ENCODE measurements at regions not wholly inside any gene's neighbourhood (a gene's known extent, or its start where the extent isn't known, plus 50 kb on each side); places are given as distances from the start of the nearest gene placed in this dataset.

GRCh38 chr4:161148051-161148450 is 1015.7 kb downstream of the FSTL5 start:
- H3K14ac ChIP-seq (replicated peaks; ENCODE audit: low read depth, low read length) = no peak overlapping the region
- H2BK20ac ChIP-seq (ENCODE audit: low read depth, low read length) = no peak overlapping the region
- H2AK5ac ChIP-seq (ENCODE audit: low read depth, low read length) = no peak overlapping the region
- H4K5ac ChIP-seq (ENCODE audit: low read depth, low read length) = no peak overlapping the region
- ChIA-PET POLR2A (ENCODE audit: unreplicated experiment) (no interaction called here), CTCF (no interaction called here)
- no peak overlapping the region for H2BK120ac ChIP-seq (ENCODE audit: low read depth, low read length)
- H3K27ac ChIP-seq (ENCODE audit: insufficient read depth, low read length) = no peak overlapping the region
- H2AK9ac ChIP-seq (replicated peaks; ENCODE audit: low read depth, low read length, poor library complexity) = no peak overlapping the region
- peaks cover 12% of the 10 kb centered on the region for H3K9me3 ChIP-seq (ENCODE audit: control insufficient read depth, insufficient read depth, low read length)
- no peak overlapping the region for H3K18ac ChIP-seq (ENCODE audit: low read depth, low read length)
- no peak overlapping the region for H3K4ac ChIP-seq (ENCODE audit: low read depth, low read length)
- H4K91ac ChIP-seq (ENCODE audit: insufficient read depth, low read depth, low read length) = no peak overlapping the region
- ATAC-seq (ENCODE audit: low read depth) (no peak), DNase-seq (no peak)
- WGBS, 2 experiments (ENCODE audit: extremely low coverage in 2 of 2, insufficient read length in 1 of 2) = 29% methylated on average over 1 of the region's 2 CpGs; no CpG with 5 or more reads in 1 of the 2 experiments
- H3K9me1 ChIP-seq (ENCODE audit: insufficient read depth, low read length) = no peaks in the 10 kb centered on the region
- in situ Hi-C loops (cut with MboI; ENCODE audit: low sequenced_read_pairs) (no loop called here), intact Hi-C loops (cut with micrococcal nuclease) (no loop called here), dilution Hi-C loops (cut with HindIII; ENCODE audit: low sequenced_read_pairs, unreplicated experiment) (no loop called here)
- no peaks in the 10 kb centered on the region for H3K4me1 ChIP-seq (ENCODE audit: control insufficient read depth, insufficient read depth, low read length)
- no TSS peak for BruUV-seq (replicated peaks)
- H3K79me1 ChIP-seq (ENCODE audit: low read depth in 1 of 2, low read length in 2 of 2) = no peaks in the 10 kb centered on the region
- H2BK5ac ChIP-seq (ENCODE audit: low read depth, low read length, poor library complexity, severe bottlenecking) = no peak overlapping the region
- no peaks in the 10 kb centered on the region for H3K36me3 ChIP-seq (ENCODE audit: control insufficient read depth, insufficient read depth, low read length)
- no peak overlapping the region for H3K9ac ChIP-seq (ENCODE audit: low read depth, low read length)
- H3K27me3 ChIP-seq (ENCODE audit: control insufficient read depth, insufficient read depth, low read length) = no peaks in the 10 kb centered on the region
- H3K4me2 ChIP-seq (ENCODE audit: low read depth, low read length) = no peak overlapping the region
- no peak overlapping the region for H2BK15ac ChIP-seq (ENCODE audit: low read depth, low read length)
- H3K4me3 ChIP-seq (ENCODE audit: insufficient read depth, low read depth, low read length) = no peak overlapping the region
- no peaks in the 10 kb centered on the region for H4K20me1 ChIP-seq (ENCODE audit: insufficient read depth, low read length)
- no peak overlapping the region for H2AFZ ChIP-seq (replicated peaks; ENCODE audit: low read length, poor library complexity)
- TF ChIP-seq ELK1 (IDR thresholded peaks at IDR 0.05; ENCODE audit: borderline replicate concordance, low read depth, low read length) = no peak
- TF ChIP-seq CHD1 (IDR thresholded peaks at IDR 0.05; ENCODE audit: low read depth, low read length) = no peak
- no peak for TF ChIP-seq MAFK (IDR thresholded peaks at IDR 0.05; ENCODE audit: low read depth, low read length)
- TF ChIP-seq NFE2L2 (IDR thresholded peaks at IDR 0.05; ENCODE audit: low read depth, low read length) = no peak
- TF ChIP-seq CTCF (conservative IDR thresholded peaks at IDR 0.05; ENCODE audit: low read depth, low read length) = no peak
- TF ChIP-seq BHLHE40 (IDR thresholded peaks at IDR 0.05; ENCODE audit: low read depth, low read length) = no peak
- TF ChIP-seq MAZ (IDR thresholded peaks at IDR 0.05; ENCODE audit: borderline replicate concordance, low read depth, low read length) = no peak
- TF ChIP-seq CEBPB (IDR thresholded peaks at IDR 0.05; ENCODE audit: low read depth, low read length) = no peak
- TF ChIP-seq RAD21 (IDR thresholded peaks at IDR 0.05; ENCODE audit: low read length) = no peak
- TF ChIP-seq RCOR1 (IDR thresholded peaks at IDR 0.05; ENCODE audit: insufficient replicate concordance, low read length) = no peak
- TF ChIP-seq SMC3 (IDR thresholded peaks at IDR 0.05; ENCODE audit: low read depth, low read length) = no peak
- no peak for TF ChIP-seq POLR2A (IDR thresholded peaks at IDR 0.05; ENCODE audit: low read depth, low read length)
- TF ChIP-seq FOS (IDR thresholded peaks at IDR 0.05; ENCODE audit: low read depth, low read length) = no peak
- TF ChIP-seq RFX5 (IDR thresholded peaks at IDR 0.05; ENCODE audit: low read depth, low read length) = no peak
- no peak overlapping the region for H3K56ac ChIP-seq (ENCODE audit: extremely low read depth, insufficient read depth, low read length)
- no peak overlapping the region for H4K8ac ChIP-seq (ENCODE audit: low read depth in 2 of 2, low read length in 2 of 2)
- no peak overlapping the region for H3K23ac ChIP-seq (ENCODE audit: low read depth, low read length)

Measured in IMR-90 (cell line).